HFFc6 (cell line): ENCODE measurements at regions not wholly inside any gene's neighbourhood (a gene's known extent, or its start where the extent isn't known, plus 50 kb on each side); places are given as distances from the start of the nearest gene placed in this dataset.
A peak's percentile ranks its signal among the peaks of the same experiment; 100 is the strongest.

Experiments used
- DNase-seq: peaks from one replicate; pipeline ENCODE4 v3.0.0-alpha.2; 2018
- H3K27ac Mint-ChIP-seq: 2 replicates; pipeline ENCODE4 v1.8.0; 2020; ENCODE audit warnings: mild to moderate bottlenecking, mixed read lengths
- H3K27me3 Mint-ChIP-seq: 2 replicates; pipeline ENCODE4 v1.8.0; 2021; ENCODE audit warnings: mild to moderate bottlenecking, moderate library complexity, mixed read lengths; ENCODE audit not compliant: insufficient read depth
- H3K36me3 Mint-ChIP-seq: 2 replicates; pipeline ENCODE4 v1.8.0; 2021; ENCODE audit warnings: low read depth, mixed read lengths
- H3K4me1 Mint-ChIP-seq: 2 replicates; pipeline ENCODE4 v1.8.0; 2020; ENCODE audit warnings: low read depth, mixed read lengths
- H3K4me3 Mint-ChIP-seq: 2 replicates; pipeline ENCODE4 v1.8.0; 2020; ENCODE audit warnings: mild to moderate bottlenecking, moderate library complexity, mixed read lengths
- H3K9me3 Mint-ChIP-seq: 2 replicates; pipeline ENCODE4 v1.8.0; 2020; ENCODE audit warnings: mild to moderate bottlenecking, mixed read lengths
- CTCF ChIP-seq: fragments of 200-600 bp; sonication (generic); IDR thresholded peaks from 2 replicates; pipeline ENCODE4 v1.5.0; 2021; ENCODE audit warnings: antibody characterized with exemption, mild to moderate bottlenecking

GRCh38 chr20:4441871-4442270, 192.8 kb upstream of the ADRA1D start:
- H3K27me3 Mint-ChIP-seq = no peaks in the 10 kb centered on the region
- H3K9me3 Mint-ChIP-seq = peaks cover 2% of the 10 kb centered on the region; the same call in 1 of the 2 replicates
- no peak overlapping the region for H3K27ac Mint-ChIP-seq
- H3K36me3 Mint-ChIP-seq = peaks cover 8% of the 10 kb centered on the region; the same call in 1 of the 2 replicates
- DNase-seq = no peak
- H3K4me3 Mint-ChIP-seq = no peak overlapping the region
- TF ChIP-seq CTCF = no peak
- peaks cover 36% of the 10 kb centered on the region for H3K4me1 Mint-ChIP-seq

- no peak for DNase-seq
- H3K27me3 Mint-ChIP-seq = no peaks in the 10 kb centered on the region
Measured at GRCh38 chr20:4441191-4441590, 192.1 kb upstream of the ADRA1D start.

GRCh38 chr20:4439461-4439860, 190.4 kb upstream of the ADRA1D start:
- Mint-ChIP-seq H3K4me3 (no peak overlapping the region), H3K36me3 (peaks cover 4% of the 10 kb centered on the region; the same call in 1 of the 2 replicates), H3K27ac (no peak overlapping the region), H3K27me3 (no peaks in the 10 kb centered on the region), H3K4me1 (peaks cover 38% of the 10 kb centered on the region), H3K9me3 (no peaks in the 10 kb centered on the region)
- no peak for DNase-seq
- no peak for TF ChIP-seq CTCF

More at GRCh38 chr20:4441191-4441590, 192.1 kb upstream of the ADRA1D start:
- no peaks in the 10 kb centered on the region for H3K9me3 Mint-ChIP-seq
- H3K4me3 Mint-ChIP-seq = no peak overlapping the region
- peaks cover 4% of the 10 kb centered on the region; the same call in 1 of the 2 replicates for H3K36me3 Mint-ChIP-seq
- H3K27ac Mint-ChIP-seq = peak overlapping the region; percentile 34; the same call in 1 of the 2 replicates
- no peak for TF ChIP-seq CTCF
- peaks cover 38% of the 10 kb centered on the region for H3K4me1 Mint-ChIP-seq

- Mint-ChIP-seq H3K27ac (no peak overlapping the region), H3K4me1 (peaks cover 39% of the 10 kb centered on the region), H3K4me3 (no peak overlapping the region), H3K27me3 (no peaks in the 10 kb centered on the region), H3K36me3 (peaks cover 15% of the 10 kb centered on the region), H3K9me3 (no peaks in the 10 kb centered on the region)
- no peak for TF ChIP-seq CTCF
- no peak for DNase-seq
Measured at GRCh38 chr20:4437131-4437530, 188.0 kb upstream of the ADRA1D start.

- H3K27me3 Mint-ChIP-seq = peaks cover 3% of the 10 kb centered on the region; the same call in 1 of the 2 replicates
- no peak for DNase-seq
- H3K4me3 Mint-ChIP-seq = peak overlapping the region; percentile 64
- H3K4me1 Mint-ChIP-seq = peaks cover 43% of the 10 kb centered on the region
- peak overlapping the region; percentile 96 for H3K27ac Mint-ChIP-seq
- H3K36me3 Mint-ChIP-seq = peaks cover 24% of the 10 kb centered on the region
- no peak for TF ChIP-seq CTCF
- H3K9me3 Mint-ChIP-seq = no peaks in the 10 kb centered on the region
Measured at GRCh38 chr20:4435671-4436455, 186.8 kb upstream of the ADRA1D start.
